HG02884 (cell line): ENCODE measurements at regions not wholly inside any gene's neighbourhood (a gene's known extent, or its start where the extent isn't known, plus 50 kb on each side); places are given as distances from the start of the nearest gene placed in this dataset.
"Not testable (repeated sequence)": the region's sequence is repeated elsewhere in the genome, so short reads cannot be mapped to it uniquely, and the experiment has no call there.

Source experiments
- ATAC-seq: cut with Tn5 transposase; IDR thresholded peaks from one replicate; pipeline ENCODE4 v1.9.1; 2021; ENCODE audit warnings: mild to moderate bottlenecking, moderate library complexity; ENCODE audit not compliant: unreplicated experiment

DNA sequence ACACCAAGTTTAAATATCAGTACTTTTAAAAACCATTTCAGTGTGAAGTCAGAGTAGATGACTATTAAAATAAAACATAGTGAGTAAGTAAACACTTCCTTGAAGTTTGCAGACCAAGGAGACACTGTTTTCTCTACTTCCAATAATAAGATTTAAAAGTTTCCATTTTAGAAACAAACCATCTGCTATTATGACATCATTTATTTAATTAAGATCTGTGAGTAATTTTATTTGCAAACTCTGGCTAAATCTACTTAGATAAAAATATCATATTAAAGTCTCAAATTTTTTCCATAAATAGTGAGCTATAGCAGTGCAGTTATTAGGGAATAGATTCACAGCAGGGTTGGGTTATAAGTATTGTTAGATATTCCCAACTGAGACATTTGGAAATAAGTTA lies 1267.0 kb upstream of the FLRT2 start:
- no peak for ATAC-seq

DNA sequence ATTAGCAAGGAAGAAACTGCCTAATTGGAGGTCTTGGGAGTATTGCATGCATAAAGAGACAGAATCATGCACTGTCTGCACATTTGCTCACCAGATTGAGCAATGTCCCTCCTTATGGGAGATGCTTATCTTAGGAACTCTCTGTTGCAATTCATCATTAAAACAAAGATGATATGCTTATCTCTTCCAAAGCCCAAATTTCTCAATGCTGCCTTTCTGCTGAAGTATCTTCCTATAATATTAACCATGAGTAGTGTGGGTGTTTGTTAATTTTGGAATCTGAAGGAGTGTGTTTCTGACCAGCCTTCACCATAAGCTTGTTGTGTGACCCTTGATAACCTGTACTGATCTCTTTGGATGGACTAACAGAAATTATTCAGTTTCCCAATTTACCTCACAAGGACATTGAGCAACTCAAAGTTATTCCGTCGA lies 1257.6 kb upstream of the FLRT2 start:
- ATAC-seq = no peak

DNA sequence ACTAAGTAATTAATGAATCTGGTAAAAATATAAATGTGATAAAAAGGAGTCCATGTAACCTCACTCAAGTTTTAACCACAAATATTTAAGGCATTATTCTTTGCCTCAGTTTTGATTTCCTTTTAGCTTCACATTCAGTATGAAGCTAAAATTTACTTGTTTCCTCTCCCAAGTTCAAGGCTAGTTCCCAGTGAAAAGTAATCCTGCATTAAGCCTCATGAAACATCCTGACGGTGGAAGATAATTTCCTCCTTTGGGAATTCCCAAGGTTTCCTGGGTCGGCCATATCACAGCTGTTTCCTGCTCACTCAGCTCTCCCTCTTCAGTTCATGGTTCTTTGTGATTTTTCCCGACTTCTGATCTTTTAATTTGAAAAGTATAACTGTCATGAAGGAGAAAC lies 1256.8 kb upstream of the FLRT2 start:
- ATAC-seq = no peak

DNA sequence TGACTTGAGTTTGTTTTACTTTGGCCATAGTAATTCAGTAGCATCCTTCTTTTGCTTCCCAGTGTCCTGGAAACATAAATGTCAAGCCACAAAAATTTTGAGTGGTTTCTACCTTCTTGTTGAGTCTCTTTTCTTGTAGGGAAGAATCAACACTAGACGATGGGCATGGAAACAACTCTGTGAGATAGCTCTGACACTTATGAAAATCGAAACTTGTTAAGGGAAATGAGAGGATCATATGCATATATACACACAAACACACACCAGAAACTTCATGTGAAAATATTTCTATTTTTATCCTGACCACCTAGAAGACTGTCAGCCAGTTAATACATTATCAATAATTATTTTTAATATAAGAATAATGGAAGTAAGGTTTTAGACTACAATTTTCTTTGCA lies 1247.3 kb upstream of the FLRT2 start:
- ATAC-seq = no peak

DNA sequence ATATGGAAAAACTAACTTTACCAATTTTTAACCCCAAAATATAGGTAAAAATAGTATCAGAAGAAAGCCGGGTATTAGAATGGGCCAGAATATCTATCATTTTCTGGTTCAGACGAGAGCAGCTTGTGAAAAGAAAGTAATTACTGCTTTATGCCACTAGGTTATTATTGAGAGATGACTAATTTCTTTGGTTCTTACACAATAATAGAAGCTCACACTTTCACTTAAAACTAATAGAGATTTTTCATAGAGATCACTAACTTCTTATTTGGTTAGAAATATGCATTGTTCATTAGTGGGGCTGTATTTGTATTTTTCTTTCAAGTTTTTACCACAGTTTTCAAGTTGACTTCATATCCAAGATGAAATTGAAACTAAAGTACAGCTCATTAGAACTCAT lies 1241.2 kb upstream of the FLRT2 start:
- no peak for ATAC-seq

DNA sequence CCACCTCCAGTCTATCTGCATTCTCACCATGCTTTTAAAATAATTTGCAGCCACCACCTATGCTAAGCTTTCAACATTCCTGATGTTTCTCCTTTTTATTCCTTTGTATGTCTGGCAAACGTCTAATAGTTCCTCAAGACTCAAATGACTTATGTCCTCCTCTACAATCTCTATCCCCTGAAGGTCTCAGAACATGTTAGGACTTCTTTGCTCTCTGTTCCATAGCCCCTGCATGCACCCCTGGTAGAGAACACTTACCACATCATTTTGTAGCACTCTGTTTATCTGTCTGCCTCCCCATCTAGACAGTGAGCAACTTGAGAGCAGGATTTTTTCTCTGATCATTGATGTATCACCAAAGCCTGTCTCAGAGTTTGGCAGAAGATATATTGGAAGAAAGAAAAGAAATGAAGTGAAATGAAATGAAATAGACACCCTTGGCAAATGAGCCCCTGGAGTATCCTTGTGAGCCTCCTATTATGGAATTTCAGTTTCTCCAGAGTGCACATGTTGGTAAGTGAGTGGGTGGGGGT lies 1231.2 kb upstream of the FLRT2 start:
- no peak for ATAC-seq

DNA sequence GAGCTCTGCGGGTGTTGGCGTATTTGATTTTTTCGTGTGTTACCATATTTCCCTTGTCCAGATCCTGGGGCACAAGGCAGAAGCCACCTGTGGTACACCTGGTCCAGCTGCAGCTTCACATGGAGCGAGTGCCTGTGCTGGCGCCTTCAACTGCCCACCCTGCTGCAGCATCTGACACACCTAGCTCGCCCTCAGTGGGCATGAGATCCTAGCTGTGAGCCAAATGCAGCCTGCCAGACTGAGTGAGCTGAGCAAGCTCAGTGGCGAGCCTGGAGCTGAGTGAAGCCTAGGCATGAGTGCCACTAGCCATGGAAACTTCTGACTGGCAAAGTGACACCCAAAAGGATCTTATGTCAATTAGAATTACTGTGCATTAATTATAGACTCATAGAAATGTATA lies 1226.8 kb upstream of the FLRT2 start:
- ATAC-seq = no peak

DNA sequence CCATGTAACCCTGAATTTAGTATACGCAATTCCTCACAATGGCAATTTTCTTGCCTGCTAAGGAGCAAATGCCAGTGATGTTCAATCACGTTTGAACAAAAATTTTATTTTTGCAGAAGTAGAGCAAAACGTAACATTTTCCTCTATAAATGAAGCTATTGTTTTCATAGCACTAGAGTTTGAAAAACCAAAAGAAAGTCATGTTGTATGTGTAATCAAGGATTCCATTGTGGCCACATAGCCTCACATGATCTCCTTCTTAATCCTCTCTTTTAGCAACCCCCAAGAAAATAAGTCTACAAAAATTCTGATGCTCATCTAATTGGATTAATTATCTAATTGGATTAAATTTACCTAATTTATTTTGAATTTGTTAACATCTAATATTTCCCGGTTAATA lies 1217.4 kb upstream of the FLRT2 start:
- ATAC-seq = no peak

DNA sequence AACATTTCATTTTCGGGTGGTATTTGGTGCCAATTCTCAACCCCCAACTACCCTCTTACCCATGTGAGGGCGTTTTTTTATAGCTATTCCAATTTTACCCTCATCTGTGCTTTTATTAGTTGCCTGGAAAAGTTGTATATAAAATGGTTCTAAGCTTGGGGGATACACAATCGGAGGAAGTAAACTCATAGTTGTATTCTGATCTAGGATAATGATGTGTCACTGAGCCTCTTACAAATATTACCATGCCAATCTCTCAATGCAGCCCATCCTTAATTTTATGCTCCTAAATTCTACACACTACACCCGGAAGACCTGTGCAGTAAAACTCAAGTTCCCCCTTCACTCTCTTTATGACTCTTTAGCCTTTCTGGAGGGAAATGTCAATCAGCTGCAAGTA lies 1206.5 kb upstream of the FLRT2 start:
- no peak for ATAC-seq

DNA sequence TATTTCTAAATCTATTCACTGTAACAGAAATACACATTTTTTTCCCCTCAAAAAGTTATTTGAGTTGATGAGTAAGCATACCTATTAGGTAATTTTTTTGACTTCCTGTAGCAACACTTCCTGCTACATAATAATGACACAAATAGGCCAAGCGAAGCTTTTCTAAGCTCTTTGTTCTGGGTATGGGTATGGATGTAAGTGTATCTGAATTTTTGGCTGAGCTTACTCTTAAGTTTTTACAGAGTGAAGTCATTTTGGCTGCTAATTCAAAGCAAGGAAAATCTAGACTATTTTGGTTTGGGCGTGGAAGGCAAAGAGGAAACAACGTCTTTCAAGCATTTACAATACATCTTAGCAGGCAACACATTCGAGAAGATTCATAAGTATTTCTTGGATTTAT lies 1206.0 kb upstream of the FLRT2 start:
- ATAC-seq = no peak

DNA sequence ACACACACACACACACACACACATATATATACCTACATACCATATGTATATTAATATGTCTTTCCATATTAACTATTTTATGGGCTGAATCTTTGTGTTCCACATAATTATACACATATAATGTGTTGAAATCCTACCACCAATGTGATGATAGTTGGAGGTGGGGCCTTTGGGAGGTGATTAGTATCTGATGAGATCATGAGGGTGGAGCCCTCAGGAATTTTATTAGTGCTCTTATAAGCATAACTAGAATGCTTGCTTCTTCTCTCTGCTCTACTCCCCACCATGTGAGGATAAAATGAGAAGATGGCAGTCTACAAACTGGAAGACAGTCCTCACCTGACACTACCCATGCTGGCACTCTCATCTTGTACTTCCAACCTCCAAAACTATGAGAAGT lies 1193.5 kb upstream of the FLRT2 start:
- no peak for ATAC-seq

DNA sequence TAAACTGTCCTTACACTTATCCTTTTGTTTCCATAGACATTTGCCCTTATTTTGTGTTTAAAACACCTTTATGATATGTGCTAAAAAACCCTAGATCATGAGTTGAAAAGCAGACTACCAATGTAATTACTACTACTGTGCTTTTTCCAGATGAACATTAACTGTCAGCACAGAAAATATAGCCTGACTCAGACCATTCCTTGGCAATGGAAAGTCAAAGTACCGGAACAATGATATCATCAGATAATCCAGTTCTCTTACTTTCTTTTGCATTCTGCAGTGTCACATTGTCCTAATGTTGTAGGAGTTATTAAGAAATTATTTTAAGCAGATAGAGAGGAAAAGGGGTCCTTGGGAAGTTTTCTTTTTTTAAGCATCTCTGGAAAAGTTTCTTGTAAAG lies 1189.0 kb upstream of the FLRT2 start:
- ATAC-seq = no peak

DNA sequence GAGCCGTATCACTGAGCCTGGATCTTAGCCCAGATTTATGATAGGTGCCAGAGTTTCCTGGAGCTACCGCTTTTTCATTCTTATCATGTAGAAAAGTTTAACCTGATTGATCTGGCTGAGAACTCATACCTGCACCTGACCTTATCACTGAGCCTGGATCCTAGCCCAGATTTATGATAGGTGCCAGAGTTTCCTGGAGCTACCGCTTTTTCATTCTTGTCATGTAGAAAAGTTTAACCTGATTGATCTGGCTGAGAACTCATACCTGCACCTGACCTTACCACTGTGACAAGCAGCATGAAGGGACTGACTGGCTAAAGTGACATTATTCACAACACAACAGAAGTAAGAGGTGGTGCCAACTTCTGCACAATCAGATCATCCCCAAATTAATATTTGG lies 1188.1 kb upstream of the FLRT2 start:
- not testable (repeated sequence) for ATAC-seq

DNA sequence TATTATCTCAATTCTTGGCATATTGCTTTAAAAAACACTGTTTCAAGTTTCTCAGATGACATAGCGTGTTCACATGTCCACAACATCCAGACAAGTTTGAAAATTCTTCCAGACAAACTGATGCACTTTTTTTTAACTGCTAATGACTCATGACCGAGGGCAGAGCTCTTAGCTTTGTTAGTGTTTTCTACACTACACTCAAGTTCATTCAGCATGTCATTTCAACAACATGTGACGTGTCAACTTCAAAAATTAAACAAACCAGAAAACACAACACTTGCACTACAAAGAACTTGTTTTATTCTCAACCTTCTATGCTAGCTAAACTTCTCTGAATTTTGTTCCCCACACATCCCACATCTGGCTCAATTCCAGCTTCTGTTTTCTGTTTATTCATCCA lies 1186.3 kb upstream of the FLRT2 start:
- ATAC-seq = no peak

DNA sequence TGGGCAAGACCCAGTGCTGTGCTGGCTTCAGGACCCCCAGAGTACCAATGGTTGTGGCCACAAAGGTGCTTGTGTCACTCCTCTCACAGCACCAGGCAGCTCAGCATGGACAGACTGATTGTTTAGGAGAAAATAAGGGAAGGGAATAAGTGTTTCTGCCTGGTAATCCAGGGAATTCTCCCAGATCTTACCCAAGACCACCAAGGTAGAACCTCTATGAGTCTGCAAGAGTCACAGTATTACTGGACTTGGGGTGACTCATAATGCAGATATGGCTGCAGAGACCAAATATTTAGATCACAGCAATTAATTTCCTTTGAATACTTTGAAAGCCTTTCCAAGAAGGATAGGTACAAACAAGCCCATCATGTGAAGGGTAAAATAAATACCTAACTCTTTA lies 1178.3 kb upstream of the FLRT2 start:
- ATAC-seq = no peak

DNA sequence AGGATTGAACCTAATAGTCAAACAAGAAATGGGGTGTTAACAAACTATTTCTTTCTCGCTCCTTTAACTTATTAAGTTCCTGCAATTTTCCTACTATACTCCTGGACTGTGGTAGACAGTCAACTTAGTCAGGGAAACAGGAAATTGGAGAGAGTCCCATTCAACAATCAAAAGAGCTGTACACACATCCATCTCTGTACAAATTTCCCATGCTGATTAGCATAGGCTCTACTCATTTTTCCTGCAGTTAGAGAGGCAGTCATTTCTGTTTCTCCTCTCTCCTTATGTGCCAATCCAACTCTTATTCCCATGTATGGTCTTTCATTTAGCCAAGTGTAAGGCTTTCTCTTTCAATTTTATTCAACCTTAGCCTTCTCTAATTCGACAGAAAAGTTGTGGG lies 1168.5 kb upstream of the FLRT2 start:
- ATAC-seq = no peak

DNA sequence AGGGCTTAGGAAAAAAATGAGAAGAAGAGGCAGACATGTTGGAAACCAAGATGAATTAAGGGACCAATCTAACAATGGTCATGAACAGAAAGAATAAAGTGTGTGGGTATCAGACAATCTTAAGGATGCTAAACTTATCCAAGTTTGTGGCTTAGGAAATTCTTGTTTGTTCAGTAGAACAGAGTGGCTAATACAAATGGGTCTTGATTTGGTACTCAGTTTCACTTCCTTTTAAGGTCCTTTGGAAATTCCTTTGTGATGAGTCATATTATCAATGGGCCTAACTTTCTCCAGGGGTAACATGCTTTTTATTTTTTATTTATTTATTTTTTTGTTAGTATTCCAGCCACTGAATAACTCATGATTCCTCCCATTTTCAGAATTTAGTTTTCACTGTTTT lies 1154.7 kb upstream of the FLRT2 start:
- ATAC-seq = no peak

DNA sequence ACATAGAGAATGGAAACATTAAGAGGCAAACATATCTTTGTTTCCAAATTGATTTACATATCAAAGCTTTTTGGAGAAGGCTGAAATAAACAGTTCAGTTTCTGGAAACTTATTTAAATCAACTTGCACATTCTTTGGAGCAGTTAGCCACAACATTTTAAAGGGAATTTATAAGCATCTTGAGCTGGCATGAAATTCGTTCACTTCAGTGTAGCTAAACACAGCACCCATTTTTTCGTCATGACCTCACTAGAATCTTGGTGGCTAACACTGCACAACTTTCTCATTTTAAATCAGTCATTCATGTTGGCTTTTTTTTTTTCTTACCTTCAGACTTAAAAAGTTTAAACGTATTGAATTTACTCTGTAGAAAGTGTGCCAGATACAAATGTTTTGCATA lies 1139.9 kb upstream of the FLRT2 start:
- ATAC-seq = no peak

DNA sequence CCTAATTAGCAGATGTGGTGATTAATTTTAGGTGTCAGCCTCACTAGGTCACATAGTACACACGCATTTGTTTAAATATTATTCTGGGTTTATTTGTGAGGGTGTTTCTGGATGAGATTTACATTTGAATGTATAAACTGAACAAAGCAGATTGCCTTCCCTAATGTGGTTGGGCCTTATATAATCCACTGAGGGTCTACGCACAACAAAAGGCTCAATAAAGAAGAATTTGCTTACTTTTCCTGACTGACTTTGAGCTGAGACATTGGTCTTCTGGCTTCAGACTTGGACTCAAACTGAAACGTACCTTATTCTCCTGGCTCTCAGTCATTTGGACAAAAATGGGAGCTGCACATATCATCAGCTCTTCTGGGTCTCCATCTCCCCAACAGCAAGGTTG lies 1132.3 kb upstream of the FLRT2 start:
- no peak for ATAC-seq

DNA sequence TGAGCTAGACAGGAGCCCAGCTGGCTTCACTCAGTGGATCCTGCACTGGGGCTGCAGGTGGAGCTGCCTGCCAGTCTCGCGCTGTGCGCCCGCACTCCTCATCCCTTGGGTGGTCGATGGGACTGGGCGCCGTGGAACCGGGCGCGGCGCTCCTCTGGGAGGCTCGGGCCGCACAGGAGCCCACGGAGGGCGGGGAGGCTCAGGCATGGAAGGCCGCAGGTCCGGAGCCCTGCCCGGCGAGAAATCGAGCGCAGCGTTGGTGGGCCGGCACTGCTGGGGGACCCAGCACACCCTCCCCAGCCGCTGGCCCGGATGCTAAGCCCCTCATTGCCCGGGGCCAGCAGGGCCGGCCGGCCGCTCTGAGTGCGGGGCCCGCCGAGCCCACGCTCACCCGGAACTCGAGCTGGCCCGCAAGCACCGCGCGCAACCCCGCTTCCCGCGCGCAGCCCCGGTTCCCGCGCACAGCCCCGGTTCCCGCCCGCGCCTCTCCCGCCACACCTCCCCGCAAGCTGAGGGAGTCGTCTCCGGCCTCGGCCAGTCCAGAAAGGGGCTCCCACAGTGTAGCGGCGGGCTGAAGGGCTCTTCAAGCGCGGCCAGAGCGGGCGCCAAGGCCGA lies 1130.5 kb upstream of the FLRT2 start:
- ATAC-seq = no peak

DNA sequence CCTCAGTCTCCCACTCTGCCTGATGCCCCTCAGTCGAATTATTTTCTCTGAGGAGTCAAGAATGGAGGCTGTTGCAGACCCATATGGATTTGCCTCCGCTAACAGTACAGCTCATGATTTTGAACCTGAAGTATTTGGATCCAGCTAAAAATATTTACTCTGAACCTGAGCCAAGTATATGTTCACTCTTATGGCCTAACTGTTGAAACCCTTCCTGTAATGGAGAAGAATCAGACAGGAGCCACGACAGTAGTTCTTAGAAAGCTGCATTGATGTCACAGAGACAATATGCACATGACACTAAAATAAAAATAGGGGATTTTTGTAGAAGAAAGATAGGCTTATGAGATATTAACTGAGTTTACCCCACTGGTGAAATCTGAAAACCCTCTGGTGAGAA lies 1128.3 kb upstream of the FLRT2 start:
- ATAC-seq = no peak

DNA sequence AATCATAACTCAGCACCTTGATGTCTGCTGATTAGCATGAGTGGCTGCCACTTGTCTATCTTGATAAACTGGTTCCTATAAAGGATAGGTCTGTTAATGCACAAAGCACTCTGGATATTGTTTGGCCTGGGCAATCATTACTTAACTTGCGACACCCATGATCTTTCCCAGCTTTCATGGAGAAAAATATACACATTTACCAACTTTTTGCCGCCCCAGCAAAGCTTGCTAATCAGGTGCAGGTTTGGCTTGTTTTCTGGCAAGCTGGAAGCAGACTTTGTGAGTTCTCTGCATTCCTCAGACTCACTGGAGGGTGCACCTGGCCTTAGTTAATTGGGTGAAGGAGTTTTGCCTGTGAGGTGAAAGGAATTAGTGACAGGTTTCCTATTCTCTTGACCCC lies 1126.4 kb upstream of the FLRT2 start:
- ATAC-seq = no peak

DNA sequence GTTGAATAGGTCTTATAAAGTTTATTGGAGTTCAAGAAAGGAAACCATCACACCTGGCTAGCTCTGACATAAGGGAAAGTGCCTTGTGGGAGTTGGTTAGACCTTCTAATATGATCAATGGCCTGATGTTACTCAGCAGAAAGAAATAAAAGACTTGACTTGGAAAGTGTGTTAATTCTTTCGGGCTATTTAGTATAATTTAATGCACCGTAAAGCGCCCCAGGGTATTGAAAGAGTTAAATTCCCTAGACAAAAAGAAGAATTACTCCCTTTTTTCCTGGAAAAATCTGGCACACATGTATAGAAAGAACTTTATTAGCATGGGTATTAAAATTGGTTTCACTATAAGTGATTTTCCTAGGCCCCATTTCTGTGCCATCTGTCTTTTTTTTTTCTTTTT lies 1125.7 kb upstream of the FLRT2 start:
- ATAC-seq = no peak
